H1 (cell line): ENCODE measurements at regions not wholly inside any gene's neighbourhood (a gene's known extent, or its start where the extent isn't known, plus 50 kb on each side); places are given as distances from the start of the nearest gene placed in this dataset.

ENCODE experiments used
- CTCF ChIA-PET: fragments of 300-600 bp; sonication (Branson Sonifier 250); formaldehyde crosslinking; loops from one replicate; lab custom pipeline; 2021; ENCODE audit not compliant: partially characterized antibody; lab: Charles Lee
- POLR2A ChIA-PET: fragments of 300-600 bp; sonication (Branson Sonifier 250); formaldehyde crosslinking; loops from one replicate; lab custom pipeline; 2021; ENCODE audit warnings: inconsistent platforms; ENCODE audit not compliant: partially characterized antibody; lab: Charles Lee
- DNase-seq, 2 experiments: peaks; one replicate each; pipeline versions ENCODE4 v3.0.0 to v3.0.0-alpha.2; 2010 to 2022; ENCODE audit warnings: low spot score in 2 of 2, low read depth in 1 of 2, mixed read lengths in 1 of 2
- FAIRE-seq: peaks from 2 replicates; lab custom pipeline; 2011; peaks lifted over from hg19 to GRCh38; lab: Jason Lieb, UNC
- H2AFZ ChIP-seq: 2 replicates; pipeline ENCODE4 v1.8.1; 2012; ENCODE audit warnings: low read length, inconsistent platforms
- H2AK5ac ChIP-seq: 2 replicates; pipeline ENCODE4 v1.6.1; 2013; ENCODE audit warnings: low read depth, low read length
- H2BK120ac ChIP-seq: replicated peaks from 2 replicates; pipeline ENCODE3; 2013; ENCODE audit warnings: low read depth, low read length, inconsistent platforms
- H2BK12ac ChIP-seq: 2 replicates; pipeline ENCODE4 v1.6.1; 2013; ENCODE audit warnings: low read depth, low read length
- H2BK15ac ChIP-seq: 2 replicates; pipeline ENCODE4 v1.6.1; 2013; ENCODE audit warnings: low read length
- H2BK20ac ChIP-seq: 2 replicates; pipeline ENCODE4 v1.6.1; 2013; ENCODE audit warnings: low read length
- H2BK5ac ChIP-seq: 2 replicates; pipeline ENCODE4 v1.6.1; 2013; ENCODE audit warnings: low read depth, low read length
- H3K14ac ChIP-seq: 2 replicates; pipeline ENCODE4 v1.6.1; 2013; ENCODE audit warnings: inconsistent platforms; ENCODE audit not compliant: insufficient read length
- H3K18ac ChIP-seq: 2 replicates; pipeline ENCODE4 v1.6.1; 2013; ENCODE audit warnings: low read length; ENCODE audit errors: extremely low read depth
- H3K23ac ChIP-seq: 2 replicates; pipeline ENCODE4 v1.6.1; 2013; ENCODE audit warnings: inconsistent platforms; ENCODE audit not compliant: insufficient read length
- H3K23me2 ChIP-seq: 2 replicates; pipeline ENCODE4 v1.6.1; 2013; ENCODE audit warnings: low read depth, low read length
- H3K27ac ChIP-seq: 2 replicates; pipeline ENCODE4 v1.6.1; 2011; ENCODE audit warnings: low read depth, low read length, inconsistent platforms
- H3K27me3 ChIP-seq, 4 experiments: replicated peaks in 1 of 4; 1 replicate in 1 of 4; 2 replicates in 3 of 4; pipeline versions ENCODE4 v1.6.1 to v1.8.1; 2011 to 2013; ENCODE audit warnings: low read length in 3 of 4, mild to moderate bottlenecking in 3 of 4, inconsistent platforms in 2 of 4, mixed read lengths in 2 of 4, moderate library complexity in 1 of 4; ENCODE audit not compliant: control insufficient read depth in 3 of 4, insufficient read depth in 3 of 4; ENCODE audit errors: extremely low read depth in 1 of 4
- H3K36me3 ChIP-seq, 4 experiments: 2 replicates each; pipeline versions ENCODE4 v1.6.1 to v1.8.1; 2011 to 2013; ENCODE audit warnings: mild to moderate bottlenecking in 4 of 4, low read length in 3 of 4, moderate library complexity in 2 of 4, control low read depth in 1 of 4, inconsistent platforms in 1 of 4; ENCODE audit not compliant: insufficient read depth in 4 of 4, control insufficient read depth in 2 of 4
- H3K4ac ChIP-seq: replicated peaks from 2 replicates; pipeline ENCODE3; 2013; ENCODE audit warnings: low read length, low read depth, mixed read lengths, inconsistent platforms; ENCODE audit not compliant: insufficient read length
- H3K4me1 ChIP-seq, 4 experiments: replicated peaks in 1 of 4; 1 replicate in 1 of 4; 2 replicates in 3 of 4; pipeline versions ENCODE4 v1.6.1 to v1.8.1; 2011 to 2013; ENCODE audit warnings: low read length in 3 of 4, inconsistent platforms in 2 of 4, mixed read lengths in 1 of 4; ENCODE audit not compliant: insufficient read depth in 4 of 4, control insufficient read depth in 3 of 4
- H3K4me2 ChIP-seq, 2 experiments: 2 replicates each; pipeline versions ENCODE4 v1.6.1 to v1.8.1; 2011 to 2013; ENCODE audit warnings: low read depth in 2 of 2, low read length in 2 of 2, control low read depth in 1 of 2, inconsistent platforms in 1 of 2, mild to moderate bottlenecking in 1 of 2; ENCODE audit not compliant: insufficient read depth in 1 of 2
- H3K4me3 ChIP-seq, 4 experiments: fragments of 200-600, 300-600 bp in 1 of 4; sonication (generic), shearing (Covaris generic), sonication (Bioruptor Twin) in 1 of 4; 2 replicates each; pipeline versions ENCODE4 v1.5.1 to v1.8.1; 2011 to 2016; ENCODE audit warnings: low read length in 4 of 4, low read depth in 3 of 4, control low read depth in 2 of 4, inconsistent platforms in 2 of 4, mild to moderate bottlenecking in 2 of 4, mixed read lengths in 1 of 4, moderate library complexity in 1 of 4; ENCODE audit not compliant: insufficient read depth in 2 of 4; ENCODE audit errors: extremely low read depth in 1 of 4
- H3K56ac ChIP-seq: replicated peaks from 2 replicates; pipeline ENCODE3; 2013; ENCODE audit warnings: low read depth, mild to moderate bottlenecking, mixed read lengths, low read length, inconsistent platforms; ENCODE audit not compliant: insufficient read length
- H3K79me1 ChIP-seq: 2 replicates; pipeline ENCODE4 v1.6.1; 2013; ENCODE audit warnings: low read depth, low read length, control low read depth
- H3K79me2 ChIP-seq, 2 experiments: 2 replicates each; pipeline versions ENCODE4 v1.6.1 to v1.8.1; 2012 to 2013; ENCODE audit warnings: low read length in 2 of 2, mild to moderate bottlenecking in 2 of 2, inconsistent platforms in 1 of 2; ENCODE audit not compliant: insufficient read depth in 2 of 2, control insufficient read depth in 1 of 2
- H3K9ac ChIP-seq, 4 experiments: replicated peaks in 1 of 4; 1 replicate in 1 of 4; 2 replicates in 3 of 4; pipeline versions ENCODE4 v1.6.1 to v1.8.1; 2011 to 2013; ENCODE audit warnings: low read depth in 3 of 4, low read length in 3 of 4, control low read depth in 2 of 4, mild to moderate bottlenecking in 2 of 4, moderate library complexity in 2 of 4, inconsistent platforms in 1 of 4; ENCODE audit errors: extremely low read depth in 1 of 4
- H3K9me3 ChIP-seq, 2 experiments: 2 replicates each; pipeline versions ENCODE4 v1.6.1 to v1.8.1; 2012 to 2013; ENCODE audit warnings: mild to moderate bottlenecking in 2 of 2, moderate library complexity in 2 of 2, control low read depth in 1 of 2, inconsistent platforms in 1 of 2, low read depth in 1 of 2, low read length in 1 of 2, mixed read lengths in 1 of 2; ENCODE audit not compliant: insufficient read depth in 2 of 2
- H4K20me1 ChIP-seq, 2 experiments: replicated peaks in 1 of 2; 2 replicates each; pipeline versions ENCODE3 to v1.8.1; 2011 to 2013; ENCODE audit warnings: inconsistent platforms in 2 of 2, low read length in 2 of 2, mild to moderate bottlenecking in 1 of 2; ENCODE audit not compliant: insufficient read depth in 2 of 2, control insufficient read depth in 1 of 2
- H4K5ac ChIP-seq: 2 replicates; pipeline ENCODE4 v1.6.1; 2013; ENCODE audit warnings: low read length, low read depth, mixed read lengths, inconsistent platforms; ENCODE audit not compliant: insufficient read length
- H4K8ac ChIP-seq: 2 replicates; pipeline ENCODE4 v1.8.0; 2013; ENCODE audit warnings: mild to moderate bottlenecking, moderate library complexity, low read length, inconsistent platforms; ENCODE audit not compliant: insufficient read depth; ENCODE audit errors: extremely low read depth
- H4K91ac ChIP-seq: replicated peaks from 2 replicates; pipeline ENCODE3; 2013; ENCODE audit warnings: low read length, mixed read lengths, inconsistent platforms; ENCODE audit not compliant: insufficient read length
- JUN ChIP-seq: IDR thresholded peaks from 2 replicates; pipeline ENCODE4 v1.6.1; 2011; ENCODE audit warnings: low read depth, mild to moderate bottlenecking, improper control_type of control experiment, low read length
- SP2 ChIP-seq: IDR thresholded peaks from 2 replicates; pipeline ENCODE4 v1.6.1; 2012; ENCODE audit warnings: mild to moderate bottlenecking, low read length, inconsistent platforms
- WGBS, 2 experiments: shearing (Covaris generic) in 1 of 2; methylation state at CpG; one replicate each; pipeline versions ENCODE4 v1.1.6 to v1.1.7; 2013 to 2015; ENCODE audit warnings: low lambda C conversion rate in 2 of 2, mixed read lengths in 2 of 2, inconsistent platforms in 1 of 2, low coverage in 1 of 2, missing lambda C conversion rate in 1 of 2; ENCODE audit not compliant: insufficient replicate concordance in 2 of 2, insufficient coverage in 1 of 2, insufficient read length in 1 of 2; ENCODE audit errors: extremely low coverage in 1 of 2, missing lambda C conversion rate in 1 of 2; 5-methylcytosine and 5-hydroxymethylcytosine counted together

GRCh38 chr13:73971481-73971880, 162.7 kb downstream of the KLF12 start:
- H3K9ac ChIP-seq, result no peak overlapping the region
- H4K5ac ChIP-seq, result no peak overlapping the region
- no peaks in the 10 kb centered on the region for H3K36me3 ChIP-seq
- H3K14ac ChIP-seq, result no peak overlapping the region
- no peaks in the 10 kb centered on the region for H3K23me2 ChIP-seq
- H2BK12ac ChIP-seq, result no peak overlapping the region
- H4K8ac ChIP-seq, result no peak overlapping the region
- H3K4me1 ChIP-seq, result peaks cover 0 to 4% (median 3%) of the 10 kb centered on the region in 4 experiments; a peak in 5 of 7 replicates
- no peak overlapping the region for H3K4ac ChIP-seq
- no peaks in the 10 kb centered on the region for H3K27me3 ChIP-seq
- no peak overlapping the region for H2BK20ac ChIP-seq
- no peaks in the 10 kb centered on the region for H4K20me1 ChIP-seq
- no peak for TF ChIP-seq SP2
- no peak for TF ChIP-seq JUN
- no peaks in the 10 kb centered on the region; a peak in 1 of 4 replicates for H3K79me2 ChIP-seq
- H3K27ac ChIP-seq, result no peak overlapping the region
- no peak overlapping the region for H3K23ac ChIP-seq
- no peak overlapping the region for H3K56ac ChIP-seq
- H2AFZ ChIP-seq, result no peak overlapping the region
- no peak overlapping the region for H3K4me2 ChIP-seq
- H3K79me1 ChIP-seq, result no peaks in the 10 kb centered on the region
- no peak overlapping the region for H2BK5ac ChIP-seq
- no peak overlapping the region for H3K4me3 ChIP-seq
- H4K91ac ChIP-seq, result no peak overlapping the region
- DNase-seq (no peak), FAIRE-seq (no peak)
- ChIA-PET CTCF (interaction anchor here (1.7 kb wide), 1 partner anchor 13 kb away, joined by 5 read pairs; no protein-coding TSS in a partner anchor), POLR2A (no interaction called here)
- H3K18ac ChIP-seq, result no peak overlapping the region
- WGBS, 2 experiments, result 96% methylated on average over 2 of the region's 2 CpGs; no CpG with 5 or more reads in 1 of the 2 experiments
- H3K9me3 ChIP-seq, result no peaks in the 10 kb centered on the region
- no peak overlapping the region for H2AK5ac ChIP-seq
- H2BK120ac ChIP-seq, result no peak overlapping the region
- H2BK15ac ChIP-seq, result no peak overlapping the region
